GM18505 (cell line): ENCODE measurements at regions not wholly inside any gene's neighbourhood (a gene's known extent, or its start where the extent isn't known, plus 50 kb on each side); places are given as distances from the start of the nearest gene placed in this dataset.

Experiments
- ATAC-seq: cut with Tn5 transposase; IDR thresholded peaks from one replicate; pipeline ENCODE4 v1.9.1; 2021; ENCODE audit not compliant: unreplicated experiment
- POLR2A ChIP-seq: IDR thresholded peaks from 4 replicates; pipeline ENCODE4 v1.6.1; 2011; ENCODE audit warnings: borderline replicate concordance; ENCODE audit not compliant: insufficient read depth, insufficient read length; ENCODE audit errors: extremely low read depth

DNA sequence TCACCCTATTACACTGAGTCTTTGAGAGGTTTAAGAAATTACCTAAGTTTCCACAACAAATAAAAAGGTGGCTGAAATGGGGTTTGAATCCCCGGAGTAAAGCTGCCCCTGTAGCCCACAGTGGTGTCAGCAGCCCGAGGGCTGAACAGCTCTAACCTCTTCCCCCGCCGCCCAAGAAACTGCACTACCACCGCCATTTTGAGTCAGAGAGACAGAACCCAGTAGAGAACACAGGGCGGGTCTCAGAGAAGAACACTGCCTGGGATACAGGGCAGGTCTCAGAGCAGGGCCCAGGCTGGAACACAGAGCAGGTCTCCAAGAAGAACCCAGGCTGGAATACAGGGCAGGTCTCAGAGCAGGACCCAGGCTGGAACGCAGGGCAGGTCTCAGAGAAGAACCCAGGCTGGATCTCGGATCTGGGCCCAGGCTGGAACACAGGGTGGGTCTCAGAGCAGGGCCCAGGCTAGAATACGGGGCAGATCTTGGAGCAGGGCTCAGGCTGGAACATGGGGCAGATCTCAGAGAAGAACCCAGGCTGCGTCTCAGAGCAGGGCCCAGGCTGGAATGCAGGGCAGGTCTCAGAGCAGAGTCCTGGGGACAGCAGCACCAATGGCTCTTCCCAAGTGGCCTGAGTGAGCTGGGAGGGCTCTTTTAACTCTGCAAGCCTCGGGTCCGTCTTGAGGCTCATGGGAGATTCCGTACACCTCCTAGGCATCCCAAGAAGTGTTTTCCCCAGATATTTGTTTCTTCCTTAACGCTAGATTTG lies 85.9 kb upstream of the LANCL2 start:
- no peak for TF ChIP-seq POLR2A
- no peak for ATAC-seq

- no peak for TF ChIP-seq POLR2A
- peak; percentile 92 for ATAC-seq
Observed at GRCh38 chr7:55280031-55280454, 85.1 kb upstream of the LANCL2 start.

GRCh38 chr7:55285665-55286064 lies 79.5 kb upstream of the LANCL2 start:
- TF ChIP-seq POLR2A: no peak
- ATAC-seq: no peak

DNA sequence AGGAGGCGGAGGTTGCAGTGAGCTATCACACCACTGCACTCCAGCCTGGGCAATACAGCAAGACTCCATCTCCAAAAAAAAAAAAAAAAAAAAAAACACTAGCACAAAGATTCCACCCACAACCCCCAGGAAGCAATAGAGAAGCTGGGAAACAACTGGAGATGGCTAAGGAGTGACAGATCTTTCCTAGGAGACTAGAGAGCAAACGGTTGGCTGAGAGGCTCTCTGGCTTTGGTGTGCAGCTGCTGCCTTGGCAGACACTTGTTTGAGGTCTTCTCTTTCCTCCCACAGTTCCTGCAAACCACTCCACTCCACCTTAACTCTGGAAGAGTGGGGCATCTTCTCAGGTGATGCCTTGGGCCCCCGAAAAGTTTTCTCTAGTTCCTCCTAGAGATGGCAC lies 78.5 kb upstream of the LANCL2 start:
- no peak for TF ChIP-seq POLR2A
- ATAC-seq: no peak

GRCh38 chr7:55288070-55288824 lies 76.9 kb upstream of the LANCL2 start:
- ATAC-seq: no peak
- TF ChIP-seq POLR2A: no peak

- no peak for TF ChIP-seq POLR2A
- no peak for ATAC-seq
Observed at GRCh38 chr7:55296070-55296469, 69.1 kb upstream of the LANCL2 start.

- no peak for ATAC-seq
- TF ChIP-seq POLR2A: no peak
Observed at GRCh38 chr7:55299273-55299967, 65.7 kb upstream of the LANCL2 start.

DNA sequence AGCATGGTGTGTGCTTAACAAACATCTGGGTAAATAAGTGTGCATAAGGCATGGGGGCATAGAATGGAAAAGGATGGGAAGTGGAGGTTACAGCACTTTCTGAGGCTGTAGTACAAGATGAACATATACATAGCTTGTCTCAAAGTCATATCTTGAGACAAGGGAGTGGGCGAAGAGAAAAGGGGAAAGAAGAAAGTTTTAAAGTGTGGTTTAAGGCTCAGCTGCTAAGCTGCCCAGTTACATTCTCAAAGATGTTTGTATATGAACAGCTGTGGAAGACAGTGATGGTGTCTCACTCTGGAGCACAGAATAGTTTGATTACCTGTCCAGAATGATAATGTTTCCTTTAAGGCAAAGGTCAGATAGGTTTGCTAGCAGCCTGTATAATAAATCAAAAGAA lies 61.9 kb upstream of the LANCL2 start:
- ATAC-seq: no peak
- no peak for TF ChIP-seq POLR2A

GRCh38 chr7:55304018-55304762 lies 60.9 kb upstream of the LANCL2 start:
- no peak for TF ChIP-seq POLR2A
- ATAC-seq: no peak

DNA sequence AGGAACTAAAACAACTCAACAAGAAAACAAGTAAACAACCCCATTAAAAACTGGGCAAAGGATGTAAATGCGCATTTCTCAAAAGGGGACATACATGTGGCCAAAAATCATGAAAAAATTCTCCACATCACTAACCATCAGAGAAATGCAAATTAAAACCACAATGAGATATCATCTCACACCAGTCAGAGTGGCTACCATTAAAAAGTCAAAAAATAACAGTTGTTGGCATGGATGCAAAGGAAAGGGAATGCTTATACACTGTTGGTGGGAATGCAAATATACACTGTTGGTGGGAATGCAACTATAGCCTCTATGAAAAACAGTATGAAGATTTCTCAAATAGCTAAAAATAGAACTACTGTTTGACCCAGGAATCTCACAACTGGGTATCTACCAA lies 60.0 kb upstream of the LANCL2 start:
- no peak for TF ChIP-seq POLR2A
- no peak for ATAC-seq

GRCh38 chr7:55306331-55306730 lies 58.8 kb upstream of the LANCL2 start:
- no peak for TF ChIP-seq POLR2A
- ATAC-seq: no peak

- ATAC-seq: no peak
- TF ChIP-seq POLR2A: no peak
Observed at GRCh38 chr7:55307123-55307916, 57.8 kb upstream of the LANCL2 start.

DNA sequence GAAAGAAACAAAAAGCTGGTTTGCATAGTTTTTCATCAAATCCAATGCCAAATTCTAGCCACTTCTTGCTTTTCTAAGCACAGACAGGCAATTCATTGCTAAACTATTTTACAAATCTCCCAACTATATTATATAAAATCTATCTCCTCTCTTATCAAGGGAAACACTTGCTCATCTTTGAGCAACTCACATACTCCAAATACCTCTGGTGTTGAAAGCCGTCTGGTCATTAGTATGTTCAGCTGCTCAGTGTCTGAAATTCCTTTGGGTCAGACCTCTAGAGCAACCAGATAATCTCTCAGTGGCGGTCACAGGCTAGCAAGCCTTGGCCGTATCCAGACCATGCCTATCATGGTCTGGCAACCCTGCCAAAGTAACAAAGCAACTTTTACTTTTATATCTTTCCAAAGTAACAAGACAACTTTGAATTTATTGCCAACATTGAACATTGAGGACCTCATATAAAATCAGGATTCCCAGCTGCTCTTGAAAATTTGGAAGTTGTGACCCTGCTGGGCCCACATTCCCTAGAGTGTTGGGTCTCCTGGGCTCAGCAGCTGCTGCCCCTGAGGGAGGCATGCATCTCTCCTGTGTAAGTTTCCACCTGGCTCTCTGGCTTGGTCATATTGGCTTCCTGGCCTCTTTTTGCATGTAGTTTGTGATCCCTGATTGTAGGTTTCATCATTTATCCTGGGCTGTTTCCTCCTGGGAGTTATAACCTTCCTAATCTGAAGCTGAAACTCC lies 56.8 kb upstream of the LANCL2 start:
- ATAC-seq: no peak
- TF ChIP-seq POLR2A: no peak
